Esophagus muscularis mucosa (tissue), 4 donors: ENCODE measurements at regions not wholly inside any gene's neighbourhood (a gene's known extent, or its start where the extent isn't known, plus 50 kb on each side); places are given as distances from the start of the nearest gene placed in this dataset.

ENCODE experiments used
- EP300 ChIP-seq: sonication (generic); formaldehyde crosslinking; IDR thresholded peaks from one replicate; pipeline ENCODE4 v1.6.1; 2017; ENCODE audit warnings: antibody characterized with exemption
- POLR2A ChIP-seq: fragments of 450-650 bp; IDR thresholded peaks from one replicate; pipeline ENCODE4 v1.6.1; 2017; ENCODE audit warnings: antibody characterized with exemption, moderate library complexity, mild to moderate bottlenecking, low read depth
- POLR2AphosphoS5 ChIP-seq, 2 donors: sonication (generic); formaldehyde crosslinking; IDR thresholded peaks; one replicate each; pipeline ENCODE4 v1.6.1; 2017; ENCODE audit warnings: antibody characterized with exemption in 2 of 2
- TF ChIP-seq, protein P1 (sequence below), 3 experiments: fragments of 200-600 bp in 2 of 3; fragments of 450-650 bp in 1 of 3; sonication (generic) in 2 of 3; IDR thresholded peaks; one replicate each; pipeline ENCODE4 v1.5.1; 2017 to 2019; ENCODE audit warnings: antibody characterized with exemption in 3 of 3, mild to moderate bottlenecking in 2 of 3, moderate library complexity in 1 of 3

DNA sequence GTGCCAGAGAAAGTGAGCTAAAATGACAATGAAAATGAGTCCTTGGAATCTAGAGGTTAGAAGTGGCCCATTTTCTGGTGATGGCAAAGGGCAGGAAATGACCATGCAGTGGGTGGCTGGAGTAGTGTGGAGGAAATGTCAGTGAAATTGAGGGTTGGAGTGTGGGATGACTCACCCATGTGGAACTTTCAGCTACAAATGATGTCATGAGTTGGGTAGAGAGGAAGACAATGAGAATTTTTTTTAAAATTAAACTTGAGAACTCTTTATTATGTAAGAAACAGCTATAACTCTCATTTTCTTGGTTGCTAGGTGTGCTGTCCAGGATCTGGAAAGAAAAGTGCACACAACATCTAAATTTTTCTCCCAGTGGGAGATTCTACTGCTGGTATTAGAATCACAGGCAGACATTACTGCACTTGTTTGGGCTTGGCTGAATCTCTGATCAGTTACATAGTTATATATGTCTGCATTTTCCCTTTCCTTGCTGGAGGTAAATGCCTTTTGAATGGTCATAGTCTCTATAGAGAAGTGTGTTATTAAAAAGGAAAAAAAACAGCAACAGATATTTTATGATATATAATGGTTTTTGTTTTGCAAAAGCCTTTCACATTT lies 56.8 kb upstream of the GNG12 start:
- TF ChIP-seq, protein P1, sequence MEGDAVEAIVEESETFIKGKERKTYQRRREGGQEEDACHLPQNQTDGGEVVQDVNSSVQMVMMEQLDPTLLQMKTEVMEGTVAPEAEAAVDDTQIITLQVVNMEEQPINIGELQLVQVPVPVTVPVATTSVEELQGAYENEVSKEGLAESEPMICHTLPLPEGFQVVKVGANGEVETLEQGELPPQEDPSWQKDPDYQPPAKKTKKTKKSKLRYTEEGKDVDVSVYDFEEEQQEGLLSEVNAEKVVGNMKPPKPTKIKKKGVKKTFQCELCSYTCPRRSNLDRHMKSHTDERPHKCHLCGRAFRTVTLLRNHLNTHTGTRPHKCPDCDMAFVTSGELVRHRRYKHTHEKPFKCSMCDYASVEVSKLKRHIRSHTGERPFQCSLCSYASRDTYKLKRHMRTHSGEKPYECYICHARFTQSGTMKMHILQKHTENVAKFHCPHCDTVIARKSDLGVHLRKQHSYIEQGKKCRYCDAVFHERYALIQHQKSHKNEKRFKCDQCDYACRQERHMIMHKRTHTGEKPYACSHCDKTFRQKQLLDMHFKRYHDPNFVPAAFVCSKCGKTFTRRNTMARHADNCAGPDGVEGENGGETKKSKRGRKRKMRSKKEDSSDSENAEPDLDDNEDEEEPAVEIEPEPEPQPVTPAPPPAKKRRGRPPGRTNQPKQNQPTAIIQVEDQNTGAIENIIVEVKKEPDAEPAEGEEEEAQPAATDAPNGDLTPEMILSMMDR (IDR thresholded peaks at IDR 0.05): no peak
- TF ChIP-seq POLR2A: no peak
- TF ChIP-seq POLR2AphosphoS5 (IDR thresholded peaks at IDR 0.05): no peak
- TF ChIP-seq EP300: no peak
